ENCODE measurements at regions not wholly inside any gene's neighbourhood (a gene's known extent, or its start where the extent isn't known, plus 50 kb on each side); places are given as distances from the start of the nearest gene placed in this dataset.

GRCh38 chr20:11186301-11187008, 512.7 kb upstream of the JAG1 start:
- Mint-ChIP-seq H3K36me3 (ENCODE audit: low read depth) (no peaks in the 10 kb centered on the region), H3K4me3 (no peak overlapping the region), H3K4me1 (no peaks in the 10 kb centered on the region), H3K27ac (no peak overlapping the region), H3K9me3 (peaks cover 6% of the 10 kb centered on the region), H3K27me3 (no peaks in the 10 kb centered on the region)
- DNase-seq = no peak
- intact Hi-C loops (cut with micrococcal nuclease) = no loop called here

DNA sequence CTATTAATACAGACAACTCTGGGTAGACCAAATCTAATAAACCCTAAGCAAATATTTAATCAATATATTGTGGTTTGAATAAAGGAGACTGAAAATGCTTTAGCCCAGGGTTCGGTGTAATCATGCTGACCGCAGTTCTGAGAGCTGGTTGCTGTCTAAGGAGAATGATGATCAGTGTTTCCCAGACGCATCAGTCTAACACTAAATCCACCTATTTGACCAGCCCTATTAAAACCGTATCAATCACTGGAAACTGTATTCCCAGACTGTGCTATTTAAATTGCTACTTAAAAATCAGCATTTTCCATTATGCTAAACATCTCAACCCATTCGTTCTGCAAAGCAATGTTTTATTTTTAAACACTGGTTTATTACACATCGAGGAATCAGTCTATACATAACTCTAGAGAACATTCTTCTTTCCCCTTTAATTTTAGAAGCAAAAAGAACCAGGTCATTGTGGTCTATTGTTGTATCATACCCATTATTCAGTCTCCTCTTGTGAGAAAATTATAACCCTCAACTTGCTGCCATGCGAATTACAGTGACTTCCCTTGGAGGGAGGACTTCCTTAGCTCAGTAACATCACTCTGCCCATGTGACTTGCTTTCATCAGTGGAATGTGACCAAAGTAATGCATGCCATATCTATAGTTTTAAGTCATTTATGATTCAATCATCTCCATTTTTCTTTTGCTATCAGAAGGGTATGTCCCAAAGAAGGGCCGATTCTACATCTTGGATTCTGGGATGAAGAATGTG, 515.2 kb upstream of the JAG1 start:
- intact Hi-C loops (cut with micrococcal nuclease) = no loop called here
- Mint-ChIP-seq H3K27ac (no peak overlapping the region), H3K36me3 (ENCODE audit: low read depth) (no peaks in the 10 kb centered on the region), H3K9me3 (peaks cover 6% of the 10 kb centered on the region), H3K27me3 (no peaks in the 10 kb centered on the region), H3K4me3 (no peak overlapping the region), H3K4me1 (no peaks in the 10 kb centered on the region)
- DNase-seq = no peak

DNA sequence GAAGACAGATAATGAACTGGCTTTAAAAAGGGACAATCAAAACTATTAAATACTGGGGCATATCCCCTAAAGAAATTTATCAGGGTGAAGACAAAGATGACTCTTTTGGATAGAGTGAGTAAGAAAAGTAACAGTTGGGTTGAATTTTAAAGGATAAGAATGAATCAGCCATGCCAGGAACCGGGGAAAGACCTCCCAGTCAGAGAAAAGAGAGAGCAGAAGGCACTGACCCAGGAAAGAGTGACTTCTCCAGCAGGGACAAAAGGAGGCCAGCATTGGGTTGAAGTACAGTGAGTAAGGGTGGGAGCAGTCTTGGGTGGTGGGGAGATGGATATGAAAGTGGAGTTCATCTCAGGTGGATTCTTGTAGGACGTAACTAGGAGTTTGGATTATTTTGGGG, 516.9 kb upstream of the JAG1 start:
- no peak for DNase-seq
- H3K9me3 Mint-ChIP-seq = no peaks in the 10 kb centered on the region
- no peaks in the 10 kb centered on the region for H3K36me3 Mint-ChIP-seq (ENCODE audit: low read depth)
- no peak overlapping the region for H3K4me3 Mint-ChIP-seq
- H3K27ac Mint-ChIP-seq = no peak overlapping the region
- intact Hi-C loops (cut with micrococcal nuclease) = no loop called here
- H3K4me1 Mint-ChIP-seq = no peaks in the 10 kb centered on the region
- no peaks in the 10 kb centered on the region for H3K27me3 Mint-ChIP-seq

GRCh38 chr20:11192106-11192505, 518.3 kb upstream of the JAG1 start:
- H3K9me3 Mint-ChIP-seq = no peaks in the 10 kb centered on the region
- peaks cover 4% of the 10 kb centered on the region for H3K4me1 Mint-ChIP-seq
- intact Hi-C loops (cut with micrococcal nuclease) = no loop called here
- no peaks in the 10 kb centered on the region for H3K27me3 Mint-ChIP-seq
- no peak overlapping the region for H3K4me3 Mint-ChIP-seq
- H3K27ac Mint-ChIP-seq = no peak overlapping the region
- H3K36me3 Mint-ChIP-seq (ENCODE audit: low read depth) = no peaks in the 10 kb centered on the region
- no peak for DNase-seq

DNA sequence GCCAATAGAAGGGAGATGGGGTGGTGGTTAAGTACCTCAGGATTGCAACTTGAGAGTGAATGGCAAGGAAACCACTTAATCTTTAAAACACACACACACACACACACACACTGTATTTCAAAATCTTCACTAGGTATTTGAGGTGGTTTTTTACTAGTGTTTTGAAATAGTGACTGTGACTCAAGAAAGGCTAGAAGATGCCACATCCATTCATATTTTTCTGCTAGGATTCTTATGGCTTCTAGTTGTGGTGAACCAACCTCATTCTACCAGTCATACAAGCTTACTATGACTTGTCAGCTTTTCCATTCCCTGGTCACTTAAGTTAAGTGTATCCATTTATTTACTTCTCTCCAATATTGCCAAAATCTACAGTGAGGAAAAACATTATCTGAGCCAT, 519.4 kb upstream of the JAG1 start:
- Mint-ChIP-seq H3K27me3 (no peaks in the 10 kb centered on the region), H3K36me3 (ENCODE audit: low read depth) (no peaks in the 10 kb centered on the region), H3K4me3 (no peak overlapping the region), H3K27ac (no peak overlapping the region), H3K4me1 (peaks cover 4% of the 10 kb centered on the region), H3K9me3 (peaks cover 3% of the 10 kb centered on the region)
- no peak for DNase-seq
- intact Hi-C loops (cut with micrococcal nuclease) = no loop called here

DNA sequence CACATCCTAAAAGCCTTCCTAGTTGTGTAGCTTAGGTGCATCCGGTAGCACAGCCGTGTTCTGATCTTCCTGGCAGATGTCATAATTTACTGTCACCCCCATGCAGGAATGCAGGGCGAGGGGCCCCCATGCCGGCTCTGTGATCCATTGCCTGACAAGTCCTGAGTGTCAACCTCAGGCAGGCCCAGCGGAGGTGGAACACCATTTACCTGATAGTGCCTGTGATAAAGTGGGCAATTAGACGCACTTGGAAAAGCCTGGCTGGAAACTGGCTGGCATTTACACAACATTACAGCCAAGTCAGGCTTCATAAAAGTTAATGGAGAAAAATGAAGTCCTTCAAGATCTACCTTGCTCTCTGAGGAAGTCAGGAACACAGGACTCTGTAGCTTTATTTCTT, 521.4 kb upstream of the JAG1 start:
- no peaks in the 10 kb centered on the region for H3K27me3 Mint-ChIP-seq
- H3K36me3 Mint-ChIP-seq (ENCODE audit: low read depth) = no peaks in the 10 kb centered on the region
- H3K4me1 Mint-ChIP-seq = peaks cover 4% of the 10 kb centered on the region
- peaks cover 3% of the 10 kb centered on the region for H3K9me3 Mint-ChIP-seq
- no peak for DNase-seq
- no peak overlapping the region for H3K4me3 Mint-ChIP-seq
- no peak overlapping the region for H3K27ac Mint-ChIP-seq
- intact Hi-C loops (cut with micrococcal nuclease) = no loop called here

- no peaks in the 10 kb centered on the region for H3K36me3 Mint-ChIP-seq (ENCODE audit: low read depth)
- H3K27me3 Mint-ChIP-seq = no peaks in the 10 kb centered on the region
- no peak overlapping the region for H3K4me3 Mint-ChIP-seq
Measured at GRCh38 chr20:11195899-11196558, 522.2 kb upstream of the JAG1 start.

GRCh38 chr20:11197851-11198250, 524.1 kb upstream of the JAG1 start:
- H3K36me3 Mint-ChIP-seq (ENCODE audit: low read depth) = no peaks in the 10 kb centered on the region
- DNase-seq = no peak
- intact Hi-C loops (cut with micrococcal nuclease) = no loop called here
- H3K27ac Mint-ChIP-seq = no peak overlapping the region
- H3K4me3 Mint-ChIP-seq = no peak overlapping the region
- no peaks in the 10 kb centered on the region for H3K27me3 Mint-ChIP-seq
- peaks cover 3% of the 10 kb centered on the region for H3K9me3 Mint-ChIP-seq
- peaks cover 4% of the 10 kb centered on the region for H3K4me1 Mint-ChIP-seq

More at GRCh38 chr20:11195899-11196558, 522.2 kb upstream of the JAG1 start:
- no peak for DNase-seq
- Mint-ChIP-seq H3K27ac (no peak overlapping the region), H3K4me1 (peaks cover 4% of the 10 kb centered on the region), H3K9me3 (peaks cover 3% of the 10 kb centered on the region)
- intact Hi-C loops (cut with micrococcal nuclease) = no loop called here

DNA sequence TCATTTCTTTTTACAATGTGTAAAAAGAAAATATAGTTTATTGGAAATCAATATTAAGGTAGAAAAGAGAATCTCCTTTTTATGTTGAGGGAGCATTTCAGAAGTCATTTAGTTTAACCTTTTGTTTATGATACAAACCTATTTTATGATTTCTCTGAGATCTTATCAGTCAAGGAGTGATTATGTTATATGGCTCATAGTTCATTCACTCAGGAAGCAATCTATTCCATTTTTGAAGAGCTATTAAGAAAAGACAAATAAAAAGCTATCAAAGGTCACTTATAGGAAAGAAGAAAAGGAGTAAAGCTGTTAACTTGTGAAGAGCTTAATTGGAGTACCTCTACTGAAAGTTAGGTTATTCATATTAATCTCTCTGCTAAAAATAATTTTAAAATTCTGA, 526.6 kb upstream of the JAG1 start:
- Mint-ChIP-seq H3K36me3 (ENCODE audit: low read depth) (no peaks in the 10 kb centered on the region), H3K4me1 (peaks cover 4% of the 10 kb centered on the region), H3K4me3 (no peak overlapping the region), H3K27me3 (no peaks in the 10 kb centered on the region), H3K27ac (no peak overlapping the region), H3K9me3 (peaks cover 3% of the 10 kb centered on the region)
- no peak for DNase-seq
- intact Hi-C loops (cut with micrococcal nuclease) = no loop called here

GRCh38 chr20:11204926-11205768, 531.3 kb upstream of the JAG1 start:
- Mint-ChIP-seq H3K27ac (no peak overlapping the region), H3K36me3 (ENCODE audit: low read depth) (no peaks in the 10 kb centered on the region), H3K4me3 (no peak overlapping the region), H3K4me1 (no peaks in the 10 kb centered on the region), H3K9me3 (no peaks in the 10 kb centered on the region), H3K27me3 (no peaks in the 10 kb centered on the region)
- peak; percentile 66 for DNase-seq
- intact Hi-C loops (cut with micrococcal nuclease) = loop anchor here (1.0 kb wide), 1 partner anchor 652 kb away; no protein-coding TSS in a partner anchor

GRCh38 chr20:11205769-11206362, 532.1 kb upstream of the JAG1 start:
- Mint-ChIP-seq H3K36me3 (ENCODE audit: low read depth) (no peaks in the 10 kb centered on the region), H3K27ac (no peak overlapping the region), H3K9me3 (no peaks in the 10 kb centered on the region), H3K4me3 (no peak overlapping the region), H3K27me3 (no peaks in the 10 kb centered on the region), H3K4me1 (no peaks in the 10 kb centered on the region)
- peak; percentile 28 for DNase-seq
- intact Hi-C loops (cut with micrococcal nuclease) = loop anchor here (1.0 kb wide), 1 partner anchor 653 kb away; no protein-coding TSS in a partner anchor

DNA sequence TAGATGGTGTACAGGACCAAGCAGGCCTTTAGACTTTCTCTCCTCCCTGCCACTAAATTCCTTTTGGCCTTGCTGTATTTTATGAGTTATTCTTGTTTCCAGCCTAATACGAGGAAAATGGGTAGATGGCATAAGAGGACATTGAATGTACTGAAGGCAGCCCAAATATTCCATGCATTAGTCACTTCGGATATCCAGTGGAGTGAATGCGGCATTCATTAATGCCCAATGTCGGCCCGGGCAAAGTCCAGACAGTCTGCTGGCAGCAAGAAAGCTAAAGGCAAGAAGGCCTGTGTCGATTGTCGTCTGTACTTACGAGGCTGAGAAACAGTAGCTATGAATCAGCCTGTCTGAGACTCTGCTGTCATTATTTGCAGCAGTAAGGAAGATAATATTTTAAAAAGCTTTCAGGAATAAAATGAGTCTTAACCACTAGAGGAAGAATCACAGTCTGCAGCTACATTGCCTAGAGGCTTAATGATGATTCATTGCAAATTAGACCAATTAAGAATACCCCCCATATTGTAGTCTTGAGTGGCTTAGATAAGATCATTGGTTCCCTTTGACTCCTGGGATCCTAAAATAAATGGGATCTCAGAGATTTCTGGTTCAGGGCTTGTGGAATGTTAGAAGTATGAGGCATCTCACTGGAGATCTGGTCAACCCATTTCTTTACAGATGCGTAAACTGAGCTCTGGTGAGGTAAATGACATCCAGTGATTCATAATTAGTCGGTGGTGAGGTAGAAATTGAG, 534.1 kb upstream of the JAG1 start:
- Mint-ChIP-seq H3K36me3 (ENCODE audit: low read depth) (no peaks in the 10 kb centered on the region), H3K27me3 (no peaks in the 10 kb centered on the region), H3K4me1 (no peaks in the 10 kb centered on the region), H3K27ac (no peak overlapping the region), H3K4me3 (no peak overlapping the region), H3K9me3 (no peaks in the 10 kb centered on the region)
- DNase-seq = no peak
- intact Hi-C loops (cut with micrococcal nuclease) = no loop called here

DNA sequence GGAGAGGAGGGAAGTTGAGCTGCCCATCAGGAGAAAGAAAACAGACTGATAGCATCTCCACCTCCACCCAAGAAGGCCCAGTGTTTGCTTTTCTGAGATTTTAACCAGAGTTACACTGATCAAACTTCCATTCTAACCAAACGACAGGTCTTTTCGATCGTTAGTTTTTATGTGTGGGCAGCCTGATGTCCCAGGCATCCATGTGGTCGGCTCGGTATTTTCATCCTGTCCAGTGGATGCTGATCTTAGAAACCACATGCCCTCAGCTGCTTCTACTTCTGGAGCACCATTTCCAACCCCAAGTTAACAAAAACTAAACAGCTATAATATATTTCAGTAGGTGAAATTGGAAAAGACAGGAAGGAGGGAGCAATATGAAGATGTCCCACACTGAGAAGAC, 536.8 kb upstream of the JAG1 start:
- H3K36me3 Mint-ChIP-seq (ENCODE audit: low read depth) = no peaks in the 10 kb centered on the region
- H3K27ac Mint-ChIP-seq = no peak overlapping the region
- H3K27me3 Mint-ChIP-seq = no peaks in the 10 kb centered on the region
- no peak for DNase-seq
- intact Hi-C loops (cut with micrococcal nuclease) = no loop called here
- no peak overlapping the region for H3K4me3 Mint-ChIP-seq
- no peaks in the 10 kb centered on the region for H3K4me1 Mint-ChIP-seq
- no peaks in the 10 kb centered on the region for H3K9me3 Mint-ChIP-seq
